HS-27A (cell line): ENCODE measurements at regions not wholly inside any gene's neighbourhood (a gene's known extent, or its start where the extent isn't known, plus 50 kb on each side); places are given as distances from the start of the nearest gene placed in this dataset.
"Not testable (repeated sequence)": the region's sequence is repeated elsewhere in the genome, so short reads cannot be mapped to it uniquely, and the experiment has no call there.

ENCODE experiments used
- DNase-seq: peaks from one replicate; pipeline ENCODE4 v3.0.0-alpha.2; 2012; ENCODE audit warnings: low read depth, missing footprints

DNA sequence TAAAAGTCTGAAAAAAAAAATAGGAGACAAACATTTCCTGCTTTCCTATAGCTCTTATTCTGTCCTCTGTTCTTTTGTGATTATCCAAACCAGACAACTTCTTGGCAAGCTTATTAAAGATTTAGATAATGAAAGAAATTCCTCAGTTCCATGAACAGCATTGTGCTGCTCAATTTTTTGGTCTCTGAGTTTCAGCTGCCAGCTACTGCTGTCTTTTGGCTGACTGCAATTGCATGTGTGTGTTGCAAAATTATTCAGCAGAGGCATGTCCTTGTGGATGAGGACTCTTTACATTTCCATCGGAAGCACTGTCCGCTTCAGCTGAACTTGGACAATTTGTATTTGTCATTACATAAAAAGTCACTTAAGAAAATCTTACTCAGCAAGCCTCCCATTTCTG is 397.3 kb upstream of the RASGRP1 start:
- DNase-seq, result no peak

DNA sequence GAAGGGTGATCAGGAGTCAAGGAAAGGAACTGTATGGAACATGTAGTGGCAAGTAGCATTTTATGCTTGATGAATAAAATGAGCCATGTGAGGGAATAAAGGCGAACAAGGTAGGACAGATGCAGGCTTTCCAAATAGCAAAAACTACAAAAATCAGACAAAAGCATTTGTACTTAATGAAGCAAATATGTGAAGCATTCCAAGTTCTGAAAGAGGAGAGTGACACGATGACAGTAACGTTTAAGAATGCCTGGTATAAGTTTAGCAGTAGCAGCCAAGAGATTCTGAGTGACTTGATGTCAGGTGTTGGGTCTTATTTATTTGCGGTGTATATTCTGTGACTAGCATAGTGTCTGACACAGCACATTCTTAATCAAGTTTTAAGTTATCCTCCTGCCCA is 408.2 kb upstream of the RASGRP1 start:
- no peak for DNase-seq

GRCh38 chr15:38975282-38975990 is 410.8 kb upstream of the RASGRP1 start:
- no peak for DNase-seq

DNA sequence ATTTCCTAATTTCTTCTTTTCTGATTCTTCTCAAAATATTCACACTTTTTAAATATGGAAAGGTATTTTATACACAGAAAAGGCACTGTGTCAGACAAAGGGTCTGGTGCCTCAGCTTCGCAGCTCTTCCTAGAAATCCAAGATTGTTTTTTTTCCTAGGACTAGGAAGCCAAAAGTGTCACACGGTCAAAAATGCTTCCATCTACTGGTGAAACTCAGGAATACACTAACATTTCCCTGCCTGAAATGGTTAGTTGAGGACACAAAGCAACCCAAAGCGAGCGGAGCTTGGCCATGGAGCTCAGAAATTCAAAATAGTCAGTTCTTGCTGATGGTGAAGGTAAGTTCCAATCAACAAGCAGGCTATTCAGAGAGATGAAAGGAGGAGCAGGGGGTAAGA is 426.5 kb upstream of the RASGRP1 start:
- peak; percentile 45 for DNase-seq

DNA sequence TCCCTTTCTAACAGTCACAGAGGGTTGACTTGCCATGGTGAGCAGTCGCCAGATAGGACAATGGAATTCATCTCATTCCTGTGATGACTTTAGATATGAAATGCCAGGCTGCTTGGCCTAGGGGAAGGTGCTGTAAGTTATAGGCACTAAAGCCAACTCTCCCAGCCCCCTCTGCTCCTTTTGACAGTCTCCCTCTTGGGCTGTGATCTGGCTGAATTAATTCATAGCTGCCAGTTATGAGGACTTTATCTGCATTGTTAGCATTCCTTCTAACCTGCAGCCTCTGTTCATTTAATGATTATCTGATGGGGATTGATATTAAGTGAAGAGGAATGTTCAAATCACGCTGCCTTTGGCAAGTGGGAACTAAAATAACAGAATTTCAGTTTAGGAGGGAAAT is 427.1 kb upstream of the RASGRP1 start:
- peak; percentile 78 for DNase-seq

DNA sequence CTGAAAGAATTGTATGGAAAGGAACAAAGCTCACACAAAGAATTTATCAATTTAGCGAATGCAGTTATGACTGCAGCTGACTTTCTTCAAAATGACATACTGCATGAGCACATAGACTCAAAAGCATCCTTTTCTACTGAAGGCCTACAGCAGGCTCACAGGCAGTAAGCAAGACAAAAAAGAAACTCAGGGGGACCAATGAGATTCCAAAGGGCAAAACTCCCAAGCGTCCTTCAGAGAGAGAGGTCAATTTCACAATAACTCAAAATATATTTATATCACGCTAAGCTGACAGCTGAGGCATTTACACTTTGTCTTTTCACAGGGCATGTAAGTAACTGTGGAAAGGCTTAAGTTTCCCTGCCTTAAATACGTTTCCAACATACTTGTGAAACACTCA is 427.9 kb upstream of the RASGRP1 start:
- no peak for DNase-seq

- no peak for DNase-seq
Observed at GRCh38 chr15:38992930-38993329, 428.3 kb upstream of the RASGRP1 start.

DNA sequence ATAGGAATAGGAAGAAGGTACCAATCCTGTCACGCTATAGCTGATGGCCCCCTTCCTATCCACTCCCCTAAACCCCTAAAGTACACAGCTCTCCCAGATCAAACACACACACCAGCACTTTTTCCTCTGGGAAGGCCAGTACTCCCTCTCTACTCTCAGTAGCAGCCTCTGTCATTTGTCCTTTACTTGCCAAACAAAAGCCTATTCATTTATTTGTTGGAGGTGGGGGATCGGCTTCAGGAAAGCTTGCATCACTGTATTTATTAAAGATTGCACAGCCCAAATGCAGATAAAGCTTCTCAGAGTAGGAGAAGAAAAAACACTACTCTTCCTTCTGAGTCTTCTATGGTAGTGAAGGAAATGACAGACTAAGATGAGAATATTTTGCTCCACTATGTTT is 429.7 kb upstream of the RASGRP1 start:
- no peak for DNase-seq

DNA sequence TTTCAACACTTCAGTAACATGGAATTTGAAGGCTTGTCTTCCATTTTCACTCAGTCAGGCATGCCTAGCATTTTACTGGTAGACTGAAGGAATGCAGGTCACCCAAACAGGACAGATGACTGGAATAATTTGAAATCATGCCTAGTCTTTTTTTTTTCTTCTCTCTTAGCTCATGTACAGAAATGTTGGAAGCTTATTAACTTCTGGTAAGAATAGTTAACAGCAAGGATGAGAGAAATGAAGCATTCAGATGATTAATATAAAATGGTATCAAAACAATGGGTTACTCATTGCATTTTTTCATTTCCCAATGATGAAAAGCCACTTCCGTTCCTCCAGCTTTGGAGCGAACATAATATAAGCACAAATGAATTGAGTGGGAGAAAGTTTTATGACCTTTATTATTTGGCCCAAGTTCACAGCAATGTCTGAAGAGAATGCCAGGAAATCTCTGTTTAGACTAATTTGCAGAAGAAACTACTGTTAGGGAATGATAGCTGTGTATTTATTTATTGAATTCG is 431.6 kb upstream of the RASGRP1 start:
- DNase-seq, result peak; percentile 89

DNA sequence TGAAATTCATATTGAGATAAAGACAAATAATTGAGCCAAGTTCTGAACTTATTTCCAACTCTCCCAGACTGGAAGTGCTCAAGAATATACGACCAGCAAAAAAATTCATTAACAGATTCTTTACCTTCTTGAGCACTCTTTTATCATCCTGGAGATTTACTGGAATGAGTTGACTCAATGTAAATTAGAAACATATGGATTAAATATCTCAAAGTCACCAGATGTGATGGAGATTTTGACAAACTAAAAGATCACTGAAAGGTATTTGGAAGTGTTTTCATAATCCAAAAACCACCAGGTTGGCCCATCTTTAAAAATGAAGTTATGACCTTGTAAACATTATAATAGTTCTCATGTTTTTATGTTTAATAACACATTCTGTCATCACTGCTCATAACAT is 433.2 kb upstream of the RASGRP1 start:
- DNase-seq, result no peak

DNA sequence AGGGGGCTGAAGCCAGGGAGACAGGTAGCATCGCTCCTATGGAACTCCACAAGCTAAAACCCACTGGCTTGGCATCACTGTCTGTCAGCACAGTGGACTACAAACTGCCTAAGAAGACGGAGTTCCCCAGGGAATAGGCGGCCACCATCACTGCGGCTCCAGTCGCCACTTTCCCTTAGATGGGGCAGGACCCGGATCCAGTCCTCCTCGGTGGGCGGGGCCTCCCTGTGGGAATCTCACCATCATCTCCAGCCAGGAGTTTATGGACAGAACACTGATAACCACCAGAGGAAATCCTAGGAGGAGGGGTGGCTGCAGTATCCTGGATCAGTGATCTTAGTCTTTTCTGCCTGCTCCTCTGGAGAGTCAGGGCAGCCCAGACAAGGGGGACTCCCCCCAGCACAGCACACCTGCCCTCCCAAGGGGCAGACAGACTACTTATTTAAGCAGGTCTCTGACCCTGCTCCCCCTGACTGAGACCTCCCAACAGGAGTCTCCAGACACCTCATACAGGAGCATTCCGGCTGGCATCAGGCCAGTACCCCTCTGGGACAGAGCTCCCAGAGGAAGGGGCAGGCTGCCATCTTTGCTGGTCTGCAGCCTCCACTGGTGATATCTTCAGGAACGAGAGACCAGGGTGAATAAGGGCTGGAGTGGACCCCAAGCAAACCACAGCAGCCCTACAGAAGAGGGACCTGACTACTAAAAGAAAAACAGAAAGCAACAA is 435.6 kb upstream of the RASGRP1 start:
- no peak for DNase-seq

DNA sequence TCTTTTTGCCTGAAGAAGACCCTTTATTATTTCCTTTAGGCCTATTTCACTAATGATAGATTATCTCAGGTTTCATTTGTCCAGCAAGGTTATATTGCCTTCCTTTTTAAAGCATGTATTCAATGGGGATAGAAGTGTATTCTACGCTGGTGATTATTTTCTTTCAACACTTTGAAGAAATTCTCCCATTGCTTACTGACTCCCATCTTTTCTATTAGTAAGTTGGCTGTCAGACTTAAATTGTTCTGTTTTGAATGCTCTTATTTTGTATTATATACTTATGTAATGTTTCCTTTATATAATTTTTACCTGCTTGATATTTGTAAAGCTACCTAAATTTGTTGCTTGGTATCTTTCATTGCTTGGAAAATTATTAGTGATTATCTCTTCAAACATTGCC is 445.1 kb upstream of the RASGRP1 start:
- no peak for DNase-seq

DNA sequence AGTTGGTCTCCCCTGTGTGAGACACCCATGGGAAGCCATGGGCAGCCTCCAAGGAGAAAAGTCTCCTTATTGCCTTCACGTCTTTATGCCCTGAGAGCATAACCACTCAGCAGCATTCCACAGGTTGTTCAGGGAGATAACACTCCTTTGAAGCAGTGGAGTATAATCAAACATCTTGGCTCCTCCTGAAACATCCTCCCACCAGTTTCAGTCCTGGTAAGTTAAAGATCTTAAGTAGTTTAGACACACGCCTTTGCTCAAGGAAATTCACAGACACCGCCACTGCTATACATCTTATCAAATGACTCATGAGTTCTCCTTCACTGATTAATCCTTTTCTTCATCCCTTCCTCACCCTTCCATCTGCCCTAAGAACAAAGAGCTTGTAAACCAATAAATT is 446.5 kb upstream of the RASGRP1 start:
- not testable (repeated sequence) for DNase-seq

DNA sequence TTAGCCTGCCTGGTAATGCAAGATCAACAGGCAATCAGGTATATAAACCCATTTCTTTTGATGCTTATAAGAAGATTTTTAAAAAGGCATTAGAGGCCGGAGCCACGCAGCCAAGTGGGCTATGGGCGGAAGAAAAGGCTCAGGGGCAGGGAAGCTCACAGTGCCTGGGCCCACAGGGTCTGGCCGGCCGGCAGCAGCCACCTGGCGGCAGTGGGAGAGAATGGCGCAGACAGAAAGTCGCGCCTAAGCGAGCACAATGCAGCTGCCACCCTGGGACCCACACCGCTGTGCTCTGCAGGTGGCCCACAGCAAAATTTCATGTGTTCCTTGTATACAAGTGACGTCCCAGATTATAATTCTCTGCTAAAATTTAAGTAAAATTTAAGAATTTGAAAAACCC is 448.6 kb upstream of the RASGRP1 start:
- no peak for DNase-seq

GRCh38 chr15:39014682-39015081 is 450.1 kb upstream of the RASGRP1 start:
- no peak for DNase-seq

GRCh38 chr15:39016706-39017105 is 452.1 kb upstream of the RASGRP1 start:
- no peak for DNase-seq

DNA sequence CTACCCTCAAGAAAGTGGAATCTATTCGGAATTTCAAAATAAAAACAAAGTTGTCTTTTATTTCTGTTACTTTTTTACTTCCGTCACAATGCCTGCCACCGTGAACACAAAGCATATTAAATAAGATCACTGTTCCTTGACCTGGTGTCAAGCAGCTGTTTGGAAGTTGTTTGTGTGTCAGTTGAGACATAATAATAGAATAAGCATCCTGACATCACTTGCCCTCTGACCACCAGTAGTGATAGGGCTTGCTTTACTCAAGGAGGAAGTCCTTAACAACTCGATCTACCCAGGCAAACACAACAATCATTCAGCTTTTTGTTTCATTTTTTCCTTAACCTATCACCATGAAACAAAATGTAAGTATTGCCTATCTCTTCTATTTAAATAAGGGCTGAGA is 454.4 kb upstream of the RASGRP1 start:
- no peak for DNase-seq

GRCh38 chr15:39021341-39021740 is 456.7 kb upstream of the RASGRP1 start:
- DNase-seq, result no peak

- no peak for DNase-seq
Observed at GRCh38 chr15:39022532-39023305, 458.1 kb upstream of the RASGRP1 start.

DNA sequence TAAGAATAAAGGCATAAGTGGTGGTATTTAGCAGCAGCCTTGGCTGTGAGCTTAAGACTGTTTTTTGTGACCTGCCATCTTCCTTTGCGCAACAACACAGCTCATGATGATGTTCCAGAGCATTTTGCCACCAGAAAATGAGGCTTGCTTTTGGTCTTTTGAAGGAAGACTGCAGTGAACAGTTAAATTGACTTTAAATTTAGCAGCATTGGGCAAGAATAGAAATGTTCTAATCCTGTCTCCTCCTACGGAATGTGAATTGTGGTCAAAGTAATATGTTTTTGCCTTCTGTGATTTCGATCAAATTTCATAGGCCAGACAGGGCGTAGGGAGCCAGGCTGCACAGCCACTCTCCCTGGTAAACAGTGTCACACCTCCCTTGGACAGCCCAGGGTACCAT is 460.7 kb upstream of the RASGRP1 start:
- no peak for DNase-seq

DNA sequence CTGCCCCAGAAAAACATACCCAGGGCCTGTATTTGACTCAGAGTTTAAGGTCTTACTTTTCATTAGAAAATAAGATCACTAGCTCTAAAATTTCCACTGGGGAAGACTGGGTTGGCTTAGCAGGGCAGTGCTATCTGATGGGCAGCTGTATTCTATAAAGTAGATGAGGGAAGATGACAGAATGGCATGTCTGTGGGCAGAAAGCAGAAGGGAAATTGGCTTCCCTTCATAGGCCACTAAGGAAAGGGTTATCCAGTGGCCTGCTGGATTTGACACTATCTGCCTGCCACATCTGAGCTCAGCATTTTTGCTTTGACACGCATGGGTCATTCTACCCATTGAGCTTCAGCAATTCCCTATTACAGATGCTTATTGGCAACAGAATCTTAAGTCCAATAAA is 461.3 kb upstream of the RASGRP1 start:
- no peak for DNase-seq

DNA sequence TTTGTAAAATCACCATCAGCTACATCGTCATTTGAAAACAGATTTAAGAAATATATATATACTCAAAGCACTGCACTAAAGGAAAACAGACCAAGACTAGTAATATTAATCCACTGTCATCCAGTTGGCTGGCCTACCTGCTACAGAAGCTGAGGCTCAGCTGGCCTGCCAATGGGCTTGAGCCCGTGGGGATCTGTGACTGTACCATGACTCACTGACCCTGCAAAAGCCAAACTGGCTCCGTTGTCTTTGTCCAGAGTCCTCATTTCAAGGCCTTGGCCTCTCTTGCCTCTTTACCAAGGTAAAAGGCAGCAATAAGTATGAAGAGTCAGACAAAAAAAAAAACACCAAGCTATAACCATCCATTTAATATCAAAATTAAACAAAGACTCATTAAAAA is 463.5 kb upstream of the RASGRP1 start:
- peak; percentile 35 for DNase-seq

GRCh38 chr15:39029741-39030140 is 465.1 kb upstream of the RASGRP1 start:
- DNase-seq, result no peak
